K562 (cell line): ENCODE measurements at regions not wholly inside any gene's neighbourhood (a gene's known extent, or its start where the extent isn't known, plus 50 kb on each side); places are given as distances from the start of the nearest gene placed in this dataset.
A peak's percentile ranks its signal among the peaks of the same experiment; 100 is the strongest.

Experiments used
- ADNP ChIP-seq: fragments of 200-800 bp; sonication (Bioruptor generic); IDR thresholded peaks from 2 replicates; pipeline ENCODE4 v1.6.1; 2016; ENCODE audit warnings: missing genetic modification characterization, missing compliant biosample characterization
- BRD9 ChIP-seq: fragments of 450-650 bp; IDR thresholded peaks from 2 replicates; pipeline ENCODE4 v1.6.1; 2018; ENCODE audit warnings: low read depth; ENCODE audit not compliant: partially characterized antibody
- CHD4 ChIP-seq: fragments of 200-600 bp; sonication (generic); IDR thresholded peaks from 3 replicates; pipeline ENCODE4 v1.6.1; 2012; ENCODE audit warnings: low read depth, mild to moderate bottlenecking, mixed read lengths, low read length, inconsistent platforms; ENCODE audit not compliant: insufficient read depth, insufficient replicate concordance, poor library complexity, severe bottlenecking
- ELF1 ChIP-seq: fragments of 200-800 bp; sonication (Bioruptor generic); IDR thresholded peaks from 2 replicates; pipeline ENCODE4 v1.6.1; 2016; ENCODE audit warnings: missing genetic modification characterization, missing compliant biosample characterization
- ELF2 ChIP-seq: fragments of 250-450 bp; sonication (Bioruptor Pico); IDR thresholded peaks from 2 replicates; pipeline ENCODE4 v1.5.0; 2021; ENCODE audit warnings: mild to moderate bottlenecking
- EP300 ChIP-seq: IDR thresholded peaks from 2 replicates; pipeline ENCODE4 v1.6.1; 2012; ENCODE audit warnings: low read length, improper control_type of control experiment
- GATA2 ChIP-seq: sonication (generic); formaldehyde crosslinking; IDR thresholded peaks from 2 replicates; pipeline ENCODE4 v1.4.0; 2020; ENCODE audit warnings: mild to moderate bottlenecking, missing genetic modification reagents
- HDAC1 ChIP-seq, 2 experiments: fragments of 450-650 bp; IDR thresholded peaks; 2 replicates each; pipeline ENCODE4 v1.6.1; 2016 to 2017; ENCODE audit warnings: inconsistent platforms in 1 of 2, mild to moderate bottlenecking in 1 of 2, moderate library complexity in 1 of 2
- HDAC2 ChIP-seq: fragments of 450-650 bp; IDR thresholded peaks from 2 replicates; pipeline ENCODE4 v1.6.1; 2016; ENCODE audit warnings: mild to moderate bottlenecking
- HNRNPLL ChIP-seq: fragments of 200-400 bp; formaldehyde crosslinking; IDR thresholded peaks from 2 replicates; pipeline ENCODE4 v1.6.1; 2017; ENCODE audit warnings: low read length, low read depth, mild to moderate bottlenecking; ENCODE audit not compliant: poor library complexity, severe bottlenecking
- MAZ ChIP-seq, 2 experiments: fragments of 450-650 bp in 1 of 2; sonication (generic) in 1 of 2; formaldehyde crosslinking; IDR thresholded peaks in 1 of 2; conservative IDR thresholded peaks in 1 of 2; 2 replicates each; pipeline versions ENCODE4 v1.4.0 to v1.5.0; 2020; ENCODE audit warnings: mild to moderate bottlenecking in 1 of 2, missing genetic modification reagents in 1 of 2
- NEUROD1 ChIP-seq: fragments of 150-350 bp; IDR thresholded peaks from 2 replicates; pipeline ENCODE4 v1.6.1; 2014; ENCODE audit warnings: borderline replicate concordance, low read length, low read depth; ENCODE audit not compliant: partially characterized antibody
- NONO ChIP-seq, 2 experiments: fragments of 200-400 bp in 1 of 2; fragments of 450-650 bp in 1 of 2; formaldehyde crosslinking in 1 of 2; IDR thresholded peaks; 2 replicates each; pipeline ENCODE4 v1.6.1; 2017; ENCODE audit warnings: low read depth in 2 of 2, mild to moderate bottlenecking in 2 of 2, moderate library complexity in 2 of 2, low read length in 1 of 2
- PHTF2 ChIP-seq: fragments of 250-450 bp; sonication (Bioruptor Pico); IDR thresholded peaks from 2 replicates; pipeline ENCODE4 v1.5.0; 2021; ENCODE audit warnings: mild to moderate bottlenecking
- PTRF ChIP-seq: fragments of 450-650 bp; IDR thresholded peaks from 2 replicates; pipeline ENCODE4 v1.6.1; 2016; ENCODE audit warnings: mild to moderate bottlenecking, missing genetic modification characterization, missing compliant biosample characterization
- SMAD3 ChIP-seq: fragments of 450-650 bp; formaldehyde crosslinking; conservative IDR thresholded peaks from 2 replicates; pipeline ENCODE4 v1.4.0; 2020; ENCODE audit warnings: mild to moderate bottlenecking
- SRSF1 ChIP-seq: fragments of 200-400 bp; formaldehyde crosslinking; IDR thresholded peaks from 2 replicates; pipeline ENCODE4 v1.6.1; 2017; ENCODE audit warnings: mild to moderate bottlenecking, low read depth, low read length, moderate library complexity
- ZFPM2 ChIP-seq: fragments of 250-450 bp; sonication (Bioruptor Pico); IDR thresholded peaks from 2 replicates; pipeline ENCODE4 v1.5.1; 2022; ENCODE audit warnings: mild to moderate bottlenecking
- ZNF133 ChIP-seq: fragments of 250-450 bp; sonication (Bioruptor Pico); IDR thresholded peaks from 2 replicates; pipeline ENCODE4 v1.4.0; 2020; ENCODE audit warnings: mild to moderate bottlenecking
- ZNF143 ChIP-seq: sonication (generic); formaldehyde crosslinking; IDR thresholded peaks from 2 replicates; pipeline ENCODE4 v1.9.0; 2022; ENCODE audit warnings: mild to moderate bottlenecking, missing genetic modification reagents
- ZNF316 ChIP-seq: fragments of 450-650 bp; IDR thresholded peaks from 2 replicates; pipeline ENCODE4 v1.6.1; 2016
- ZNF445 ChIP-seq: fragments of 250-450 bp; sonication (Bioruptor Pico); IDR thresholded peaks from 2 replicates; pipeline ENCODE4 v1.4.0; 2020; ENCODE audit warnings: low read depth, mild to moderate bottlenecking, moderate library complexity
- TF ChIP-seq, protein P1 (sequence below), 3 experiments: fragments of 200-800 bp in 1 of 3; fragments of 250-450 bp in 1 of 3; fragments of 450-650 bp in 1 of 3; sonication (Bioruptor Pico) in 1 of 3; sonication (Bioruptor generic) in 1 of 3; formaldehyde crosslinking in 1 of 3; IDR thresholded peaks; 2 replicates each; pipeline versions ENCODE4 v1.6.1 to v1.8.0; 2016 to 2022; ENCODE audit warnings: mild to moderate bottlenecking in 2 of 3, missing genetic modification characterization in 2 of 3, missing compliant biosample characterization in 1 of 3, moderate library complexity in 1 of 3
- TF ChIP-seq, protein P2 (sequence below): fragments of 250-450 bp; sonication (Bioruptor Pico); IDR thresholded peaks from 2 replicates; pipeline ENCODE4 v1.5.0; 2021; ENCODE audit warnings: mild to moderate bottlenecking, borderline replicate concordance

DNA sequence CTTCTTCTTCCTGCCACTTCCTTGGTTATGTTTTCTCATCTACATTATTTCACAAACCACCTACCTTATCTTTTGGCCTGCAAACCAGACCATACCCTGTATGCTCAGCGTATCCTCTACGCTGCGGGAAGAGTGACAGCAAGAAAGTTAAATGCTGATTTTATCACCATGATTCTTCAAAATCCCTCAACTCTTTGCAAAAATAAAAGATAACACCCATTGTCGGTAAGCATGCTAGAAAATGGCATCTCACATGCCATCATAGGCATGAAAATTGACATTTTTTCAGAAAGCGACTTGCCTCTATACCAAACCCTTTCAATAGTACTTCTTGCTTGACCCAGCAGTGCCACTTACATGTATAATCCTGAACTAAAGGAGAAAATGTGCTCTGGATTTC, 102.0 kb downstream of the HPGD start (continued):
- TF ChIP-seq, protein P1, sequence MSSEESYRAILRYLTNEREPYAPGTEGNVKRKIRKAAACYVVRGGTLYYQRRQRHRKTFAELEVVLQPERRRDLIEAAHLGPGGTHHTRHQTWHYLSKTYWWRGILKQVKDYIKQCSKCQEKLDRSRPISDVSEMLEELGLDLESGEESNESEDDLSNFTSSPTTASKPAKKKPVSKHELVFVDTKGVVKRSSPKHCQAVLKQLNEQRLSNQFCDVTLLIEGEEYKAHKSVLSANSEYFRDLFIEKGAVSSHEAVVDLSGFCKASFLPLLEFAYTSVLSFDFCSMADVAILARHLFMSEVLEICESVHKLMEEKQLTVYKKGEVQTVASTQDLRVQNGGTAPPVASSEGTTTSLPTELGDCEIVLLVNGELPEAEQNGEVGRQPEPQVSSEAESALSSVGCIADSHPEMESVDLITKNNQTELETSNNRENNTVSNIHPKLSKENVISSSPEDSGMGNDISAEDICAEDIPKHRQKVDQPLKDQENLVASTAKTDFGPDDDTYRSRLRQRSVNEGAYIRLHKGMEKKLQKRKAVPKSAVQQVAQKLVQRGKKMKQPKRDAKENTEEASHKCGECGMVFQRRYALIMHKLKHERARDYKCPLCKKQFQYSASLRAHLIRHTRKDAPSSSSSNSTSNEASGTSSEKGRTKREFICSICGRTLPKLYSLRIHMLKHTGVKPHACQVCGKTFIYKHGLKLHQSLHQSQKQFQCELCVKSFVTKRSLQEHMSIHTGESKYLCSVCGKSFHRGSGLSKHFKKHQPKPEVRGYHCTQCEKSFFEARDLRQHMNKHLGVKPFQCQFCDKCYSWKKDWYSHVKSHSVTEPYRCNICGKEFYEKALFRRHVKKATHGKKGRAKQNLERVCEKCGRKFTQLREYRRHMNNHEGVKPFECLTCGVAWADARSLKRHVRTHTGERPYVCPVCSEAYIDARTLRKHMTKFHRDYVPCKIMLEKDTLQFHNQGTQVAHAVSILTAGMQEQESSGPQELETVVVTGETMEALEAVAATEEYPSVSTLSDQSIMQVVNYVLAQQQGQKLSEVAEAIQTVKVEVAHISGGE (CRISPR knock-in tag; IDR thresholded peaks at IDR 0.05), result peak in 1 of 3 experiments; percentile 38; a peak in 1 of 6 replicates
- TF ChIP-seq HNRNPLL (peak; percentile 50), PHTF2 (CRISPR knock-in tag) (no peak), NONO (IDR thresholded peaks at IDR 0.05; ENCODE audit: low read depth in 2 of 2, low read length in 1 of 2) (peak in 1 of 2 experiments; percentile 66; a peak in 1 of 4 replicates), BRD9 (no peak), ZFPM2 (CRISPR knock-in tag) (no peak), ZNF445 (peak; percentile 28; the same call in 1 of the 2 replicates), ADNP (tag) (peak; percentile 55; the same call in 1 of the 2 replicates), CHD4 (no peak), MAZ (CRISPR knock-in tag; conservative IDR thresholded peaks at IDR 0.05 in 1 of 2, IDR thresholded peaks at IDR 0.05 in 1 of 2) (0 out of 4 replicates have a peak, but pooled peaks of 1 of the 2 experiments have one; percentile 35), SMAD3 (CRISPR knock-in tag) (0 out of 2 replicates have a peak, but pooled peaks have one; percentile 47), HDAC1 (IDR thresholded peaks at IDR 0.05) (peak in 1 of 2 experiments; percentile 55; a peak in 1 of 4 replicates), ELF1 (peak; percentile 62), ZNF143 (no peak), ZNF133 (CRISPR knock-in tag) (no peak), SRSF1 (no peak), NEUROD1 (peak; percentile 32), HDAC2 (peak; percentile 69; the same call in 1 of the 2 replicates), ZNF316 (peak; percentile 60), GATA2 (CRISPR knock-in tag) (peak; percentile 76), EP300 (peak; percentile 91), PTRF (no peak), ELF2 (peak; percentile 70; the same call in 1 of the 2 replicates)
- TF ChIP-seq, protein P2, sequence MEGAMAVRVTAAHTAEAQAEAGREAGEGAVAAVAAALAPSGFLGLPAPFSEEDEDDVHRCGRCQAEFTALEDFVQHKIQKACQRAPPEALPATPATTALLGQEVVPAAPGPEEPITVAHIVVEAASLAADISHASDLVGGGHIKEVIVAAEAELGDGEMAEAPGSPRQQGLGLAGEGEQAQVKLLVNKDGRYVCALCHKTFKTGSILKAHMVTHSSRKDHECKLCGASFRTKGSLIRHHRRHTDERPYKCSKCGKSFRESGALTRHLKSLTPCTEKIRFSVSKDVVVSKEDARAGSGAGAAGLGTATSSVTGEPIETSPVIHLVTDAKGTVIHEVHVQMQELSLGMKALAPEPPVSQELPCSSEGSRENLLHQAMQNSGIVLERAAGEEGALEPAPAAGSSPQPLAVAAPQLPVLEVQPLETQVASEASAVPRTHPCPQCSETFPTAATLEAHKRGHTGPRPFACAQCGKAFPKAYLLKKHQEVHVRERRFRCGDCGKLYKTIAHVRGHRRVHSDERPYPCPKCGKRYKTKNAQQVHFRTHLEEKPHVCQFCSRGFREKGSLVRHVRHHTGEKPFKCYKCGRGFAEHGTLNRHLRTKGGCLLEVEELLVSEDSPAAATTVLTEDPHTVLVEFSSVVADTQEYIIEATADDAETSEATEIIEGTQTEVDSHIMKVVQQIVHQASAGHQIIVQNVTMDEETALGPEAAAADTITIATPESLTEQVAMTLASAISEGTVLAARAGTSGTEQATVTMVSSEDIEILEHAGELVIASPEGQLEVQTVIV (CRISPR knock-in tag), result no peak; the same call in 1 of the 2 replicates
